ENCODE measurements at regions not wholly inside any gene's neighbourhood (a gene's known extent, or its start where the extent isn't known, plus 50 kb on each side); places are given as distances from the start of the nearest gene placed in this dataset.

DNA sequence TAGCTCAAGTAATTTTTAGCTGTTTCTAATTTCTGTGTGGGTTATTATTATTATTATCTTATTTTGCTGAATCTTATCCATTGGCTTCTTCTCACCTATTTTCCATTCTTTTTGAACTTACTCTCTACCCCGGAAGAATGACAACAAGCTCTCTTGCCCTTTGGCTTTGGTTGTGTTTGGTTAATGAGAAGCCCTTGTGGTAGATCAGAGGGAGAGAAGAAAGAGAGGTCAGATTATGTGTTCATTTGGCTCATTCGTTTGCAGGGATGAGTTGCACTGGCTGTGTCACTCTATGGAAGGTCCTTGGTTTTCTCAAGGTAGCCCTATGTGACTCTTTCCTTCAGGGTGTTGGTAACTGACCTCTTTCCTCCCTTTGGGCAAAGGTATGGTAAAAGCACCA, 391.9 kb downstream of the LMO4 start:
- DNase-seq (ENCODE audit: low spot score), result no peak

DNA sequence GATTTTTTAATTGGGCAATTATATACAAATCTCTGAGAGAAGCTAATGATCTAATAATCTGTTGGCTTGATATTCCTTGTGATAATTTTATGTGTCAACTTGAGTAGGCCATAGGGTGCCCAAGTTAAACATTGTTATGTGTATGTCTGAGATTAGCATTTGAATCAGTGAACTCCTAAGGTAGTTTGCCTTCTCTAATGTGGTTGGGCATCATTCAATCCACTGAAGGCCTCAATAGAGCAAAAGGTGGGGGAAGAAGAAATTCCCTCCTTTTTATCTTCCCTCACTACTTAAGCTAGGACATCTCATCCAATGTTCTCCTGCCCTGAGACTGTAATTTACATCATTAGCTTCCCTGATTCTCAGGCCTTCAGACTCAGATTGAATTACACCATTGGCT, 394.5 kb downstream of the LMO4 start:
- DNase-seq (ENCODE audit: low spot score), result no peak

DNA sequence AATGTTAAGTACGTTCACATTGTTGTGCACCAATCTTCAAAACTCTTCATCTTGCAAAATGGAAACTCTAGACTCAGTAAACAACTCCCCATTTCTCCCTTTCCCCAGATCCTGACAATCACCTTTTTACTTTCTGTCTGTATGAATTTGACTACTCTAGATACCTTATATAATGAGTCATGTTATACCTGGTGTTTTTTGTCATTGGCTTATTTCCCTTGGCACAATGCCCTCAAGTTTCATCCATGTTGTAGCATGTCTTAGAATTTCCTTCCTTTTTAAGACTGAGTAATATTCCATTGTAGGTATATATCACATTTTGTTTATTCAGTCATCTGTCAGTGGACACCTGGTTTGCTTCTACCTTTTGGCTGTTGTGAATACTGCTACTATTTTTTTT, 399.5 kb downstream of the LMO4 start:
- no peak for DNase-seq (ENCODE audit: low spot score)

DNA sequence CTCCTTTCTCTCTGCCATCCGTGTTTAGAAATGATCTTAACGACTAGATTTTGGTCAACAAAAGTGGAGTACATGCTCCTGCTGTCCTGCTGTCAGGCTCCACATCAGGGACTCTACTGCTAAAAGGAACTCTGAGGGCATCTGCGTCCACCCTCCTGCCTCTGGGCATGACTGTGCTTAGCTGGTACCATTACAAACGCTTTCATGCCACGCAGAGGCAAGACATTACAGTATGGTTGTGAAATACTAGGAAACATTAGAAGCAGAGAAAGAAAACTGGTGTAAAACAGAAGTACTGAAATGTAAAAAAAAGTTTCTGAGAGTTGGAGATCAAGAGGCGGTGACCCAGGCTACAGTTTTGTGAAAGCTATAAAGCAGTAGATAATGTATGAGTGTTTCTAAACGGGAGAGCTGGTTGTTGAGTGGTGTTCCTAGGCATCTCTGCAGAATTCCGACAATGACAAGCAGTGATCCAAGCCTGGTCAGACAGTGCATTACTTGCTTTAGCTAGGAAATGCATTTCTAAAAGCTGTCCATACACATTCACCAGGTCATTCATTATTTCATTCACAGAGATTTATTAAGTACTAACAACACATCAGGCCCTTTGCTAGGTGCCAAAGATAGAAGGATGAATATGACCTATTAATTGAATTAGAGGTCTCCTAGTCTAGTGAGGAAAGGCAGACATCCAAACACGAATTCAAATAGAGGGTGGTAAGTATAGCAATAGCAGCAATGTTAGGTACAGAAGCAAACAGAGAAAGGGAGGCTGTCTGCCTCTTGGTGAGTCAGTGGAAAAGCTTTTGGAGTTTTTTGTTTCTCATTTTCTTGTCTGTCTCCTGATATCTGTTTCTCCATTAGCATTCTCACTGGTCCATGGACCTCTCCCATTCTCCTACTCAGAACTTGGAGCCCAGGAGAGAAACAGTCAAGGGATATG, 401.9 kb downstream of the LMO4 start:
- no peak for DNase-seq (ENCODE audit: low spot score)

DNA sequence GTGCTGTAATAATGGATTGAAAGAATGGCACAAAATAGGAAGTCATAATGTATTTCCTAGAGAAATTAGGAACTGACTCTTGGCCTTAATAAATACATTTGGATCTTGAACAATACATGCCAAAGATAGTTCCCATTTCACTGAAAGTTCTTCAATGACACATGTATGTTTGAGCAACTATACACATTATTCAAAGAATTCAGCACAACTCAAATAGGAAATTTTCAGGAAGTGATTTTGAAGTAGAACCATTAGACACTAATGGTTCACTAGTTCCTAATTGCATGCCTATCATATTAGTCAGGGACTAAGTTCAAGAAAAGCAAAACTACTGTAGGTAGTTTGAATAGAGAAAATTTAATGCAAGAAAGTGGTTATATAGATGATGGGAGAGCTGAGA, 404.7 kb downstream of the LMO4 start:
- no peak for DNase-seq (ENCODE audit: low spot score)

DNA sequence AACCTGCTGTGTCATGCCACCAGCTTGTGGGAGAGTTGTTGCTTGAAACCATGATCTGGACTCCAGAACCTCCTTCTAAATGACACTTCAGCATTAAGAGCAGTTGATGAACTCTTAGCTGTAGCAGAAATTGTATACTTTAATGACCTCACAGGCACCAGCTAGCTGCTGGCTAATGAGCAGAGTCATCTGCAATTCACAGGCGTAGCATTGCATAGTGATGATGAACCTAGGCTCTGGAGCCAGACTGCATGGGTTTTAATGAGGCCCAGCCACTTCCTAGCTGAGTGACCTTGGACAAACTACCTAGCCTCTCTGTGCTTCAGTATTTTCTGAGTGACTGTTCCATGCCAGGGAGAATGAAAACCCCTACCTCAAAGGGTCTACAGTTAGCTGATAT, 407.1 kb downstream of the LMO4 start:
- no peak for DNase-seq (ENCODE audit: low spot score)

DNA sequence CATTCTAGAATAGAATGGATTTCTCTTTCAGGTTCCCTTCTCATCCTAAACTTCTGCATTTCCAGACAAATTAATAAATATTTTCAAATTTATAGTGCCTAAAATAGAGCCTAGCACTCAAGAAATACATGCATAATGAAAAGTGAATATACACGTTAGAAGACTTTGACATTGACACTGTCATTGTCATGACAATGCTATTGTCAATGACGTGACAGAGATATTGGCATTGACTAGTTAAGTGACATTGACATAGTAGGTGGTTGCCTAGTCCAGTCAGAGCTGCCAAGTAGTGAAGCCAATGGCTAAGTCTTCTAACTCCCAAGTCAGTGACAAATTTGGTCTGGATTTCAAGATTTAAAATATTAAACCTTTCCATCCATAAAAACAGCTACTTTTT, 410.5 kb downstream of the LMO4 start:
- DNase-seq (ENCODE audit: low spot score), result no peak

DNA sequence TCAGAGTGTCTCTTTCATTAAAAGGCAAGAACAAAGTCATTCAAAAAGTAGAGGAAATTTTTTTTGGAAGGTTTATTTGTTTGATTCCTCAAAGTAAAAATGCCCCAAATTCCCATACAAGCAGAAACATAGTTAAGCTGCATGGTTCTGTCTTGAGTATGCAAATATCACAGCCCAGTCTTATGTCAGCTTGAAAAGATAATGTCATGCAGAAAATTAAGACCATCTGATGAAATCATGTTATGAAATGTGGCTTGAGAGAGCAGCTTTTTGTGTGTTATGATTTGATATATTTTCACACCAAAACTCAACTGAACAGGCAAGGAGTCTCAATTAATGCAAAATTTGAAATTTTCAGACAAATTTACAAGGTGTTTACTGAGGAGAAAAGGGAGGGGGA, 411.0 kb downstream of the LMO4 start:
- DNase-seq (ENCODE audit: low spot score), result no peak

DNA sequence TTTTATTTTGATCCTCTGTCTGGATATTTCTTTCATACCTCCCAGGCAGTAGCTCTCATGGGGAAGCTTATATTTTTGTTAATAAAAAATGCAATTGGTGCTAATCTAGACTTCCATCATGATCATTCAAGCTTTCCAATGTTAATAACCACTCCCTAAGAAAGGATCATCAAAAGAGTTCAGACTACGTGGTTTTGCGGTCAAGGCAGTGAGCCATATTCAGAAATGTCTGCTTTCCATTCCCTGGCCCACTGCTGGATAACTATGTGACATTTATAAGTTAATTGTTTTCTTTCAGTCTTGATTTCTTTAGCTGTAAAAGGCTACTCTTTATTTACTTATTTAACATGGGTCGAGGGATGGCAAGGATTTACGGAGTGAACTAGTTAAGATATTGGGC, 414.6 kb downstream of the LMO4 start:
- no peak for DNase-seq (ENCODE audit: low spot score)

DNA sequence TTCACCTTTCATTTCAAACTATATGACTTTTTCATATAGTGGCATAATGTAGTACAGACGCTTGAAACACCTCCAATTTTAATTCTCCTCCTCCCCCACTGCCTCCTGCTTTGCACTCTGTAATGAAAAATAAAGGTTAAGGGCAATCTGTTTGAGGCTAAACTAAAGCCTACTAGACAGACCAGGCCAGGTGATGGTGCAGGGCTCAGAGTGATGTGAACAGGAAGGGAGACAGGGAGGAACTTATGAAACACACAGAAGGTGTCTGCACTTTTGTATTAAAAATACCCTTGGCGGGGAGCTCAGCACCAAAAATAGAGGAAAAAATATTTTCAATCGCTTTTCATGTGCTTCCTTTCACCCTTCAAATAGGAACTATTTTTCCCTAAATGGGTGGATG, 415.4 kb downstream of the LMO4 start:
- no peak for DNase-seq (ENCODE audit: low spot score)

DNA sequence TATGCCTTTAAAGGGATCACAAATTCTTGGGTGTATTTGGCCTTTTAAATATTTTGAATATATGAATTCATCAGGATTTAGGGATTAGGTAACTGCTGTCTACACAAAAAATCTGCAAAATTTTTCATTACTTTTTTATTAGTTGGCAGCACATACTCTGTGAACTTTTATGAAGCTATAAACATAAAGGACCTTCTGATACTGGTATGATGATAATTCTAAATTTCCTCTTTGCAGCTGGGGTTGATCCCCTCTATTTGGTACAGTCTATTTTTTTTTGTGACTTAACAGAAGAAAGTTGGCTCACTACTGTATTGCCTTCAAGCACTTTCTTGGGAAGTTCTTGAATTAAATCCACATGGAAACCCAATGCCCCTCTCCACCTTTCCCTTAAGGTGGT, 416.1 kb downstream of the LMO4 start:
- DNase-seq (ENCODE audit: low spot score), result no peak

DNA sequence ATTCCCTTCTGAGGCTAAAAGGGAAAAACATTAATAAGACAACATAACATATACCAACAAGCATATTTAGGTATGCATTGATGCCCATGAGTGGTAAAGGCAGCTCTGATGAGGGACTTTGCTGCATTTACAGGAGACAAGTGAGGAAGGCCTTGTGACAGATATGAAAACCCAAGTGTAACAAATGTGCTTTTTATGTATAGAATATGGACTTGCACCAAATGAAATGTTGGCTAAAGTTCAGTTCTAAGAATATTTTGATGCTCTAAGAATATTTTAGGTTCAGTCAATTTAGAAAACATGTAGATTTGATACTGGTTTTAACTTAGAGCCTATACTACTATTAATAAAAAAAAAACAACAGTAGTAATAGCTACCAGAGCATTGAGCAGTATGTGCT, 424.7 kb downstream of the LMO4 start:
- no peak for DNase-seq (ENCODE audit: low spot score)

DNA sequence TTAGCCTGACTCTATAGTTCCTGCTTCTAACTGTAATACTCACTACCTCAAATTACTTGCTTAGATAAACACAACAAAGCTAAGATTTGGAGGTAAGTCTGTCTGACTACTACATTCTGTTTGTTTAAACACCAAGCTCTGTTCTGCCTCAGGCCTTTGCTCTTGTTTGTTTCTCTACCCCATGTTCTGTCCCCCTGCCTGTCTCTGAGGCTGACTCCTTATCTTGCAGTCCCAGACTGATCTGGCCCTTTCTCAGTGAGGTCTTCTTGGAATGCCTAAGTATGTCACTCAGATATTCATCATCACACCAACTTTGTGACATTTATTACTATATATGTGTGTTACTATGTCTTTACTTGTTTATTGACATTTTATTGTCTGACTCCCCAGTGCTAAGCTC, 425.5 kb downstream of the LMO4 start:
- DNase-seq (ENCODE audit: low spot score), result no peak

DNA sequence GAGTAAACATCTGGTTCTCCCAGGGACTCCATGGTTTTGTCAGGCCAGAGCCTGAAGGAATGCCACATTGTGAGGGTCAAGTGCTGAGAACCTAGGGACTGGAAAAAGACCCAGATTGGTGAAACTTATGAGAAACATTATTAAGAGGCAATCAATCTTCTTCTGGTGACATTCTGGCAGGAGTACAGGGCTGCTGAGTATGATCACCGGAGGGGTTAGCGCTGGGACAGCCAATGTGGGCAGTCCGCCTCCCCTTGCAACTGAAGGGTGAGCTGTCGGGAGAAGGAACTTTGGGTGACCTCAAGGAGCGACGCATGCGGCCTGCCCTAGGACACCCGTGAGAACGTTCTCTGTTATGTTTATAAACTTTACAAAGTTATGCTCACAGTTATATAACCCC, 429.0 kb downstream of the LMO4 start:
- DNase-seq (ENCODE audit: low spot score), result no peak

DNA sequence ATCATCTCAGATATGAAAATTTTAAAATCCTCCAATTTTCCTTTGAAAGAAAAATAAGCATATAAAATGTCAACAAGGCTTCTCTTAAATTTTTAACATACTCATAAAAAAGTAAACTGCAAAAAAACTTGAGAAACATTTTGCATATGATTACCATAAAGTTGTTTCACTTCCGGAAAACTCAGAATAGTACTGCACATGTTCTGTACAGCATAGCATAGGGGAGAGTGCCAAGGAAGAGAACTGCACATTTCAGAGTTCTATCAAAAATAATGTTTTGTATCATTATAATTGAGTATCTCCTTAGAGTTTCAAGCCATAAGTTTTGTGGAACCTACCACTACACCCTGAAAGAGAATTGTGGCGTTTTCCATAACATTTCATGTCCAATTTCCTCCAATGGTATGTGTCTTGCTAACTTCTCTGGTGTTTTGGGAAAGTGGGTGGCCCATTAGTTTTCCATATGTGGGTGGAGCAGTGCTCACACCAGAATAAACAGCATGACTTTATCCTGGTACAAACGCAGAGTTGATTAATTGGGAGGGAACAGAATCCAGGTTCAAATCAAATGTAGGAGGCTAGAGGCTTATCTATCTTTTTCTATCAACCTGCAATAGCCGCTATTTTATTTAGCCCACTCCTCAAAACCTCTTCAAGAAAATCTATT, 430.9 kb downstream of the LMO4 start:
- no peak for DNase-seq (ENCODE audit: low spot score)

DNA sequence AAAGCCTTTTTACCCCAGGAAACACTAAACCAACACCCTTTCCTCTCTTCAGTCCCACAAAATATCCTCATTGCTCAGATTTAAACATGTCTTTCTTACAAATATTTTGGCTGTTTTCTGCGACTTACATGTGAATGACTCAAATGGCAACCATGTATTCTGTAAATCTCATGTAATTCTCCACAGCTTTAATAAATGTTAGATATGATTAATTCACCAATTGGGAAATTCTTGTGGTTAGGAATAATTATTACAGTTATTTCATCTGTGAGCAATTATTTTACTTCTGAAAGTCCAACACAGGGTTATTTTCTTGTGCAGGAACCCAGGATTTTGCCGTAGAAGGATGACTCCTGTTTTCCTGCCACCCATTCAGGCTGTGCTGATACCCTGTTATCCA, 431.5 kb downstream of the LMO4 start:
- no peak for DNase-seq (ENCODE audit: low spot score)

DNA sequence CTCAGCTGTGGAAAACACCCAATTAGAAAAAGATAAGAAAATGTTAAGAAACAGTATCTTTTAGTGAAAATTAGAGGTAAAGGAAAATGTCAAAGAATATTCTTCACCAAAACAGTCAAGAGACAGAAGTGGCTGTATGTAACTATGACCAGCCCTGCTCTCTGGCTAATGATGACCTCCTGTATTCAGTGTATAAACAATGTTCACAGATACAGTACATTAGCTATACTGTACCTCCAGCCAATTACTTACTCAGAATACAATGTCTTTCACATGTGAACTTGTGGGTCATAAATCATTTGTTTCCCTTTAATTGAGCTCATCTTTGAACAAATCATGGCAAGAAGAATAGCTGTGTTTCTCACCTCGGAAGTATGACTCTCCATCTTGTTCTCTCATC, 432.0 kb downstream of the LMO4 start:
- no peak for DNase-seq (ENCODE audit: low spot score)

DNA sequence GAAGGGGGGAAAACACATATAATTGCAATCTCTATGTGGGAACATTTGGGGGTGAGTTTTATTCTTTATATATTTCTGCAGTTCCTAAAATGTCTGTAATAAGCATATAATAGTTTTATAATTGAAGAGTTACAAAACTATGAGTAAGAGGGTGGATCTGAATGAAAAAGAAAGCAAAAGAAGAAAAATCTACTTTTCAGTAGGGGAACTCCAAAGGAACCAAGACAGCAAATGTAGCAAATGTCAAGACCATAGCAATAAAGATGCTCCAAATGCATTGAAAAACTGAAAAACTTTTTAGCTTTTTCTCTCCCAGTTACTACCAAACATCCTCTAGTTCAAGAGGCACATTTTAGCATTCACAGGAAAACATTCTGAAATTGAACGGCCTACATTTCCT, 434.8 kb downstream of the LMO4 start:
- DNase-seq (ENCODE audit: low spot score), result no peak

DNA sequence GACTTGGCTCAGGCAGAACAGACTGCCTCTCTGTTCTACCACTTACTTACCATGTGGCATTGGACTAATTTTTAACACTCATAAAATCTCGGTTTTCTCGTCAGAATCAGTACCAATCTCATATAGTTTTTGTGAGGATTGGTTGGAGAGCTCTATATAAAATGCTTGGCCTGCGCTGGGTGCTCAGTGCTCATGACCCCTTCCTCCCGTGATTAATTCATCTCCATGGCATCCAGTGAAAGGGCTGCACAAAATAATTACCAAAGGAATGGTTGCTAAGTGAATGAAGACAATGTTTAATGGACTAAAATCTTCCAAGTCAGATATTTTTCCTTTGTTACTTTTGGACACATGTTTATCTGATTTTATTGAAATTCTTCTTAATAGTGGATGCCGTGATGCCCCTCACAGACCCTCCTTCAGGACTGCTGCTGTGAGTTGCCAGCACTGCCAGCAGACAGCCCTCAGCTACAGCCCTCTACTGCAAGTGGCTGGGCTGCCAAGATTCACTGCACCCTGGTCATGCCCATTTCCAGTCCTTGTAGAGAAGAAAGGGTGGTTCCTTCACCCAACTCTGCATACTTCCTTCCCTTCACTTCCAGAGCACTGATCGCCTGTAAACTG, 436.5 kb downstream of the LMO4 start:
- no peak for DNase-seq (ENCODE audit: low spot score)

DNA sequence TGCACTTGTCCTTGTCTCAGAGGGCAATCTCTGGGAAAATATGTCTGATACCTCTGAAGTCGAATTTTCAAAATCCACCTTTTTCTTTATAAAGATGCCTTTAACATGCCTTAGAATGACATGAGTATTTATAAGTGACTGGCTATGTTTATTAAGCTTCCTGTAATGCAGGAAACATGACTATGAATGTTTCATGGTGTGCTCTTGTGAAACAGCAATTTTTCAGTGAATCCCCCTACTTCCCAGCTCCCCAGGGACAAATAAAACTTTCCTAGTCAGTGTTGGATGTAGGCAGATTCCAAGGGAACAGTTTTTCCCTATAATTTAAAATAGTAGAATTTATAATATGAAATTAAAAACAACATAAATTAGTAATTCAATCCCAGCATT, 437.0 kb downstream of the LMO4 start:
- no peak for DNase-seq (ENCODE audit: low spot score)

DNA sequence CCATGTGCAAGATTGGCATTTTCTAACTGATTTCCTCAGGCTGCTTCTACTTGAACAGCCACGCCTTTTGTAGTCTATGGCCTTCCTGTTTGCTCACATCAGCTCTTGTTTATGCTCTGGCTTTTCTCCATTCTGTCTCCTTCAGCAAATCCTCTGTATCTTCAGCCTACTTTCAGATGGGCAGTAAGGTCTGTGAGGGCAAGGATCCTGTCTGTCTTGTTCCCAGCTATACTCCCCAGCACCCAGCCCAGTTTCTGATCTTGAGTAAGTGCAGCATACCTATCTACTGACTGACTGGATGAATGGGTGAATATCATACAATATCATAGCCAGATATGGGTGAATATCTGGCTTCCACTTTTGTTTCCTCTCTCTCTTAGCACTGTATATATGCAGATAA, 438.1 kb downstream of the LMO4 start:
- no peak for DNase-seq (ENCODE audit: low spot score)

DNA sequence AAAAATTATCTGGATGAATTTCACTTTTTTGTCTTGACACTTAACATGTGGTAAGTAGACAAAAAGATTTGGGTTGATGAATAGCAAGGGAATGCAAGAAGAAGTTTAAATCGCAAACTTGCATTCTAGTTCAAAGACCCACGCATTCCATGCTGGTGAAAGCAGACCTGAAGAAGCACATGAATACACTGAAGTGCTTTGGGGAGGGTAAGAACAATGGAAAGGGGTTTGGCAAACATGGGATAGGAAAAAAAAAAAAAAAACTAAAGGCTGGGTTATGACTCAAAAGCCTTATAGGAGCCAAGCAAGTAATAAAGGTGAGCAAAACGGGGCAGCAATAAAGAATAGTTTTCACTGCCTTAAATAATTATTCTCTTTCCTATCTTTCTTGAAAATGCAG, 450.2 kb downstream of the LMO4 start:
- no peak for DNase-seq (ENCODE audit: low spot score)

DNA sequence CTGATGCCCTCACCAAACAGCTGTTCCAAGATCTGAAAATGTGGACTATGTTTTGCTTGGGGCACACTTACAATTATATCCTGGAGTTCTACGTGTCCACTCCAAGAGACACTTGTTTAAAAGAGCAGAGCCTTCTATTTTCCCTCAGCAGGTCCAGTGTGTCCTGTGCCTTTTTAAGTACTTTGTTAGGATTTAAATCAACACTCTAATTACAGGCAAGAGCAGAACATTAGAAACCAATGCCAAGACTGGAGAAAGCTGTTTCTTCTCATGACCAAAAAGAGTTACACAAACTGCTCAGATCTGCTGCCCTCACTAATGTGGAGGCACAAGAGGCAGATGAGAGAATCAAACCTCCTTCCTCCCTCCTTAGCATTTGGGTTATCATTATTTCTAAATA, 452.9 kb downstream of the LMO4 start:
- DNase-seq (ENCODE audit: low spot score), result no peak
